ENCODE measurements at regions not wholly inside any gene's neighbourhood (a gene's known extent, or its start where the extent isn't known, plus 50 kb on each side); places are given as distances from the start of the nearest gene placed in this dataset.

DNA sequence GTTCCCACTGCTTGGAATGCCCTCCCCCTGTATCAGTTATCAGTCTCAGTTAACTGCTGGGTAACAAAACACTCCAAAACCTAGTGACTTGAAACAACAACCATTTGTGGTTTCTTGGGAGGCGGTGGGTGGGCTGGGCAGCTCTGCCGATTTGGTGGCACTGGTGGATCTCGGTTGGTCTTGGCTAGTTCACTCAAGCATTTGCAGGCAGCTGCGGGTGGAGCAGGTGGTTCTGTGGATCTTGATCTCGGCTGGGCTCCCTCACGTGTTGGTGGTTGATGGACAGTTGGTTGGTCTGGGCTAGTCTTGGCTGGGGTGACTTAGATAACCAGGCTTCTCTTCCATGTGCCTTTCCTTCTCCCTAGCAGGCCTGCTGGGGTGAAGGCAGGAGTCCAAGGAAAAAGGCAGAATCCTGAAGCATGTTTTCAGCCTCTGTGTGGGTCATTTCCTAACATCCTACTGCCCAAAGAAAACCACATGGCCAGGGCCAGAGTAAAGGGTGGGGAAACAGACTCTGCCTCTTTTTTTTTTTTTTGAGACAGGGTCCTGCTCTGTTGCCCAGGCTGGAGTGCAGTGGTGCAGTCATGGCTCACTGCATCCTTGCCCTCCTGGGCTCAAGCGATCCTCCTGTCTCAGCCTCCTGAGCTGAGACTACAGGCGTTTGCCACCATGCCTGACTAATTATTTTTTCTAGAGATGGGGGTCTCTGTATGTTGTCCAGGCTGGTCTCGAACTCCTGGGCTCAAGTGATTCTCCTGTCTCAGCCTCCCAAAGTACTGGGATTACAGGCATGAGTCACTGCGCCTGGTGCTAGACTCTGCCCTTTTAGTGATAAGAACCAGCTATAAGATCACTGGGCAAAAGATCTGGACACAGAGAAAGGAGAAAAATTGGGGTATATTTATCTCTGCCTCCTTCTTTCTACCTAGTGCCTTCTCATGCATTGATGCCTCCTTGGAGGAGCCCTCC is 183.7 kb downstream of the RGS3 start:
- H3K4me2 ChIP-seq, result no peak overlapping the region
- H3K4me3 ChIP-seq (ENCODE audit: low read depth in 2 of 2, low read length in 1 of 2), result no peak overlapping the region
- ChIA-PET POLR2A (no interaction called here), CTCF (interaction anchor here (1.0 to 19.0 kb wide), 3 partner anchors 9 to 48 kb away, joined by 4 to 1335 read pairs (median 5); no protein-coding TSS in a partner anchor)
- no peaks in the 10 kb centered on the region; the same call in 1 of the 2 replicates for H3K9me3 ChIP-seq
- H3K79me2 ChIP-seq (ENCODE audit: insufficient read depth), result no peaks in the 10 kb centered on the region
- TF ChIP-seq RCOR1 (IDR thresholded peaks at IDR 0.05; ENCODE audit: low read length) (no peak), SIN3A (IDR thresholded peaks at IDR 0.05; ENCODE audit: borderline replicate concordance, low read depth, low read length) (no peak), MXI1 (IDR thresholded peaks at IDR 0.05; ENCODE audit: low read depth, low read length) (no peak), FOSL2 (IDR thresholded peaks at IDR 0.05; ENCODE audit: borderline replicate concordance, low read depth) (no peak), YY1 (IDR thresholded peaks at IDR 0.05; ENCODE audit: low read depth) (no peak), RXRA (IDR thresholded peaks at IDR 0.05; ENCODE audit: borderline replicate concordance, low read depth) (no peak)
- TF ChIP-seq, protein P1, sequence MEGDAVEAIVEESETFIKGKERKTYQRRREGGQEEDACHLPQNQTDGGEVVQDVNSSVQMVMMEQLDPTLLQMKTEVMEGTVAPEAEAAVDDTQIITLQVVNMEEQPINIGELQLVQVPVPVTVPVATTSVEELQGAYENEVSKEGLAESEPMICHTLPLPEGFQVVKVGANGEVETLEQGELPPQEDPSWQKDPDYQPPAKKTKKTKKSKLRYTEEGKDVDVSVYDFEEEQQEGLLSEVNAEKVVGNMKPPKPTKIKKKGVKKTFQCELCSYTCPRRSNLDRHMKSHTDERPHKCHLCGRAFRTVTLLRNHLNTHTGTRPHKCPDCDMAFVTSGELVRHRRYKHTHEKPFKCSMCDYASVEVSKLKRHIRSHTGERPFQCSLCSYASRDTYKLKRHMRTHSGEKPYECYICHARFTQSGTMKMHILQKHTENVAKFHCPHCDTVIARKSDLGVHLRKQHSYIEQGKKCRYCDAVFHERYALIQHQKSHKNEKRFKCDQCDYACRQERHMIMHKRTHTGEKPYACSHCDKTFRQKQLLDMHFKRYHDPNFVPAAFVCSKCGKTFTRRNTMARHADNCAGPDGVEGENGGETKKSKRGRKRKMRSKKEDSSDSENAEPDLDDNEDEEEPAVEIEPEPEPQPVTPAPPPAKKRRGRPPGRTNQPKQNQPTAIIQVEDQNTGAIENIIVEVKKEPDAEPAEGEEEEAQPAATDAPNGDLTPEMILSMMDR (IDR thresholded peaks at IDR 0.05), result no peak
- TF ChIP-seq, protein P2, sequence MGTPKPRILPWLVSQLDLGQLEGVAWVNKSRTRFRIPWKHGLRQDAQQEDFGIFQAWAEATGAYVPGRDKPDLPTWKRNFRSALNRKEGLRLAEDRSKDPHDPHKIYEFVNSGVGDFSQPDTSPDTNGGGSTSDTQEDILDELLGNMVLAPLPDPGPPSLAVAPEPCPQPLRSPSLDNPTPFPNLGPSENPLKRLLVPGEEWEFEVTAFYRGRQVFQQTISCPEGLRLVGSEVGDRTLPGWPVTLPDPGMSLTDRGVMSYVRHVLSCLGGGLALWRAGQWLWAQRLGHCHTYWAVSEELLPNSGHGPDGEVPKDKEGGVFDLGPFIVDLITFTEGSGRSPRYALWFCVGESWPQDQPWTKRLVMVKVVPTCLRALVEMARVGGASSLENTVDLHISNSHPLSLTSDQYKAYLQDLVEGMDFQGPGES (IDR thresholded peaks at IDR 0.05; ENCODE audit: low read depth, low read length), result no peak
- H3K4me1 ChIP-seq (ENCODE audit: control insufficient read depth in 1 of 2, insufficient read depth in 2 of 2, low read depth in 1 of 2, low read length in 1 of 2), result peaks cover 16 to 51% of the 10 kb centered on the region in 2 experiments
- WGBS (ENCODE audit: low lambda C conversion rate), result 95% methylated on average over 5 of the region's 10 CpGs
- no peaks in the 10 kb centered on the region for H3K9me2 ChIP-seq
- no peak overlapping the region for H2AFZ ChIP-seq (ENCODE audit: low read depth)
- H3F3A ChIP-seq (replicated peaks; ENCODE audit: insufficient read depth), result peaks cover 29% of the 10 kb centered on the region
- H3K27me3 ChIP-seq (ENCODE audit: insufficient read depth), result no peaks in the 10 kb centered on the region
- peak overlapping the region in 1 of 2 experiments; percentile 99; a peak in 1 of 4 replicates for H3K27ac ChIP-seq (ENCODE audit: low read depth in 2 of 2, low read length in 1 of 2)
- no peaks in the 10 kb centered on the region for H4K20me1 ChIP-seq (ENCODE audit: insufficient read depth)
- no peak overlapping the region for H3K9ac ChIP-seq
- DNase-seq, result no peak
- H3K36me3 ChIP-seq (replicated peaks in 1 of 2; ENCODE audit: control insufficient read depth in 1 of 2, insufficient read depth in 2 of 2, low read length in 1 of 2), result no peaks in the 10 kb centered on the region

DNA sequence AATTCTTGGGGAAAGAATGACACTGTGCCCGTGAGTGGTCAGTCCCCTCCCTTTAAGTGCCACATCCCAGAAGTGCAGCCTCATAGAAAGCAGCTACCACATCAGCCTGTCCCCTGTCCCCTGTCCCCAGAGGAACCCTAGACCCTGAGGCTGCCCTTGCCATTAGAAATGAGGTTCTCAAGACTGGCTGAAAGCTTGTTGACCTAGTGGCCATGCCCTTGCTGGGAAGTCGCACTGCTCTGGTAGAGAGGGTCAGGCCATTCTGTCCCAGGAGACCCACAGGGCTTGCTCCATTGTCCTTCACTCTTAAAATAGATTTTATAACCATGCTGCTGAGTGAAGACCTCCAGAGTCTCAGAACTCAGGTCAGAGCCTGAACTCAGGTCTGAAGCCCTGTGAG is 184.5 kb downstream of the RGS3 start:
- Histone ChIP-seq H3K36me3 (replicated peaks in 1 of 2; ENCODE audit: control insufficient read depth in 1 of 2, insufficient read depth in 2 of 2, low read length in 1 of 2) (no peaks in the 10 kb centered on the region), H3K79me2 (ENCODE audit: insufficient read depth) (no peaks in the 10 kb centered on the region), H3K27ac (ENCODE audit: low read depth in 2 of 2, low read length in 1 of 2) (peak overlapping the region; percentile 91 to 99; a peak in 3 of 4 replicates), H3K27me3 (ENCODE audit: insufficient read depth) (no peaks in the 10 kb centered on the region), H3F3A (replicated peaks; ENCODE audit: insufficient read depth) (peaks cover 25% of the 10 kb centered on the region), H3K4me2 (no peak overlapping the region), H3K4me3 (ENCODE audit: low read depth in 2 of 2, low read length in 1 of 2) (no peak overlapping the region), H3K9me3 (no peaks in the 10 kb centered on the region; the same call in 1 of the 2 replicates), H2AFZ (ENCODE audit: low read depth) (no peak overlapping the region), H4K20me1 (ENCODE audit: insufficient read depth) (no peaks in the 10 kb centered on the region), H3K9ac (no peak overlapping the region), H3K9me2 (no peaks in the 10 kb centered on the region), H3K4me1 (ENCODE audit: control insufficient read depth in 1 of 2, insufficient read depth in 2 of 2, low read depth in 1 of 2, low read length in 1 of 2) (peaks cover 16 to 56% of the 10 kb centered on the region in 2 experiments)
- CTCF ChIA-PET, result interaction anchor here (1.0 to 19.0 kb wide), 5 partner anchors 8 to 200 kb away, joined by 4 to 1335 read pairs (median 15); no protein-coding TSS in a partner anchor
- no peak for DNase-seq
- POLR2A ChIA-PET, result no interaction called here
- 80% methylated on average over 1 of the region's 2 CpGs for WGBS (ENCODE audit: low lambda C conversion rate)
- TF ChIP-seq GATA2 (CRISPR knock-in tag; IDR thresholded peaks at IDR 0.05) (no peak), NFIC (IDR thresholded peaks at IDR 0.05; ENCODE audit: borderline replicate concordance) (no peak), EP300 (IDR thresholded peaks at IDR 0.05; ENCODE audit: borderline replicate concordance in 1 of 2, low read depth in 1 of 2, low read length in 1 of 2) (no peak), FOXM1 (IDR thresholded peaks at IDR 0.05; ENCODE audit: low read depth) (no peak), TAF1 (IDR thresholded peaks at IDR 0.05; ENCODE audit: borderline replicate concordance, low read depth, low read length) (no peak), FOSL2 (IDR thresholded peaks at IDR 0.05; ENCODE audit: borderline replicate concordance, low read depth) (no peak), POLR2AphosphoS5 (IDR thresholded peaks at IDR 0.05; ENCODE audit: low read depth, low read length) (no peak), MEF2A (IDR thresholded peaks at IDR 0.05; ENCODE audit: borderline replicate concordance, low read depth) (no peak), SMC3 (IDR thresholded peaks at IDR 0.05; ENCODE audit: low read depth, low read length) (no peak), JUND (IDR thresholded peaks at IDR 0.05) (no peak), ELF1 (IDR thresholded peaks at IDR 0.05) (no peak), RXRA (IDR thresholded peaks at IDR 0.05; ENCODE audit: borderline replicate concordance, low read depth) (no peak), YY1 (IDR thresholded peaks at IDR 0.05; ENCODE audit: low read depth) (no peak)
- TF ChIP-seq, protein P3, sequence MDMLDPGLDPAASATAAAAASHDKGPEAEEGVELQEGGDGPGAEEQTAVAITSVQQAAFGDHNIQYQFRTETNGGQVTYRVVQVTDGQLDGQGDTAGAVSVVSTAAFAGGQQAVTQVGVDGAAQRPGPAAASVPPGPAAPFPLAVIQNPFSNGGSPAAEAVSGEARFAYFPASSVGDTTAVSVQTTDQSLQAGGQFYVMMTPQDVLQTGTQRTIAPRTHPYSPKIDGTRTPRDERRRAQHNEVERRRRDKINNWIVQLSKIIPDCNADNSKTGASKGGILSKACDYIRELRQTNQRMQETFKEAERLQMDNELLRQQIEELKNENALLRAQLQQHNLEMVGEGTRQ (IDR thresholded peaks at IDR 0.05; ENCODE audit: borderline replicate concordance, low read depth, low read length), result no peak
- TF ChIP-seq, protein P4, sequence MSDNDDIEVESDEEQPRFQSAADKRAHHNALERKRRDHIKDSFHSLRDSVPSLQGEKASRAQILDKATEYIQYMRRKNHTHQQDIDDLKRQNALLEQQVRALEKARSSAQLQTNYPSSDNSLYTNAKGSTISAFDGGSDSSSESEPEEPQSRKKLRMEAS (IDR thresholded peaks at IDR 0.05; ENCODE audit: low read depth), result no peak
- TF ChIP-seq, protein P1 (IDR thresholded peaks at IDR 0.05), result no peak
